ENCODE measurements at regions not wholly inside any gene's neighbourhood (a gene's known extent, or its start where the extent isn't known, plus 50 kb on each side); places are given as distances from the start of the nearest gene placed in this dataset.

DNA sequence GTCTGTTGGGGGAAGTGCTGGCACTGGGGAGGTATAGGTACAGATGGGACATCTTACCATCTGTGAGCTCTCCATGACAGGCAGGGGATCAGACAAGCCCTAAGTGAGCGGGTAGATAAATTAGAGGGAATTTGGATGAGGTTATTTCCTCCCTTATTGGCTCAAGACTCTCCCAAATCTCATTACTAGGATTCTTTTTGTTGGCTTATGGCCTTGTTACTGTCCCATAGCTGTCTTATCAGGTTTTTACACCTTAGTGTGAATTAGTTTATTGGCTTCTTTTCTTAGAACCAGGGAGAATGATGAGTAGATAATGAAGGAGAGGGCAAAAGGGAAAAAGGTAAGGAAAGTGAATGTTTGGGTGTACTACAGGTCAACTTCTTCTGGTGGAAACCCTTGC lies 191.1 kb upstream of the PRICKLE1 start:
- H3K36me3 ChIP-seq = no peaks in the 10 kb centered on the region
- no peak overlapping the region for H3K27ac ChIP-seq
- no peaks in the 10 kb centered on the region for H3K27me3 ChIP-seq (ENCODE audit: low read depth)
- TF ChIP-seq, protein P1, sequence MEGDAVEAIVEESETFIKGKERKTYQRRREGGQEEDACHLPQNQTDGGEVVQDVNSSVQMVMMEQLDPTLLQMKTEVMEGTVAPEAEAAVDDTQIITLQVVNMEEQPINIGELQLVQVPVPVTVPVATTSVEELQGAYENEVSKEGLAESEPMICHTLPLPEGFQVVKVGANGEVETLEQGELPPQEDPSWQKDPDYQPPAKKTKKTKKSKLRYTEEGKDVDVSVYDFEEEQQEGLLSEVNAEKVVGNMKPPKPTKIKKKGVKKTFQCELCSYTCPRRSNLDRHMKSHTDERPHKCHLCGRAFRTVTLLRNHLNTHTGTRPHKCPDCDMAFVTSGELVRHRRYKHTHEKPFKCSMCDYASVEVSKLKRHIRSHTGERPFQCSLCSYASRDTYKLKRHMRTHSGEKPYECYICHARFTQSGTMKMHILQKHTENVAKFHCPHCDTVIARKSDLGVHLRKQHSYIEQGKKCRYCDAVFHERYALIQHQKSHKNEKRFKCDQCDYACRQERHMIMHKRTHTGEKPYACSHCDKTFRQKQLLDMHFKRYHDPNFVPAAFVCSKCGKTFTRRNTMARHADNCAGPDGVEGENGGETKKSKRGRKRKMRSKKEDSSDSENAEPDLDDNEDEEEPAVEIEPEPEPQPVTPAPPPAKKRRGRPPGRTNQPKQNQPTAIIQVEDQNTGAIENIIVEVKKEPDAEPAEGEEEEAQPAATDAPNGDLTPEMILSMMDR (IDR thresholded peaks at IDR 0.05) = no peak
- H3K4me1 ChIP-seq = no peaks in the 10 kb centered on the region
- no peak overlapping the region for H3K4me3 ChIP-seq
- ATAC-seq = no peak
- intact Hi-C loops (cut with DNase I) = no loop called here
- DNase-seq = no peak
- H3K9me3 ChIP-seq = no peaks in the 10 kb centered on the region

DNA sequence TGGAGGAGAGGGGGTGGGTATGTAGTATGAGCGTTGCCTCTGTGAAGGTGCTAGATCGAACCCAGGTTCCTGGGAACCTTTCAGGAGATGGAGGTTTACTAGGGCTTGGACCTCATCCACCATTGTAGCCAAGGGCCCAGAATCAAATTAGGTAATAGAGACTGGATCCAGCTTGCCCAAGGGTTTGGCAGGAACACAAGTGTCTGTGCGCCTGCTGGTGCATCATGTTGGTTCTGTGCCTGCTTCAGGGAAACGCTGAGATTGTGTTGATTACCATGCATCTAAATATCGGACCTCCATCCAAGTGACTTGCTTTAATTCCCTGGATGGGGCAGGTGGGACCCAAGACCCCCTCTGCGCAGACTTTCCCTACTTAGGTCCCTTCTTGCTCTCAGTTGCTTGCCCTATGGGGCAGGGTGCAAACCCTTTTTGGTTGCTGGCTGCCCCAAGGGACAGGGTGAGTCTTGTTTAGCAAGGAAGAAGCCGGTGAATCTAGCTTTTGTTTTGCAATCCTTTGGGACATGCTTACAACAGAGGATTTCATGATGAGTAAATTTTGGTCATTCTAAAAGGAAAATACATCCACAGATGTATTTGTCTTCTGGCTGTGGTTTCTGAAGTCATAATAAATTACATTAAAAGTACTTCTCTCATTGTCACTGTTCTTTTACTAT lies 189.8 kb upstream of the PRICKLE1 start:
- no peak for DNase-seq
- no peak for ATAC-seq
- TF ChIP-seq, protein P1 (IDR thresholded peaks at IDR 0.05) = no peak
- H3K36me3 ChIP-seq = no peaks in the 10 kb centered on the region
- no peak overlapping the region for H3K4me3 ChIP-seq
- no peaks in the 10 kb centered on the region for H3K4me1 ChIP-seq
- H3K27me3 ChIP-seq (ENCODE audit: low read depth) = no peaks in the 10 kb centered on the region
- no peaks in the 10 kb centered on the region for H3K9me3 ChIP-seq
- no peak overlapping the region for H3K27ac ChIP-seq
- intact Hi-C loops (cut with DNase I) = no loop called here

- TF ChIP-seq, protein P1 (IDR thresholded peaks at IDR 0.05) = no peak
- Histone ChIP-seq H3K4me1 (no peaks in the 10 kb centered on the region), H3K4me3 (no peak overlapping the region), H3K9me3 (no peaks in the 10 kb centered on the region), H3K36me3 (no peaks in the 10 kb centered on the region), H3K27ac (no peak overlapping the region), H3K27me3 (ENCODE audit: low read depth) (no peaks in the 10 kb centered on the region)
- ATAC-seq = no peak
- no peak for DNase-seq
- intact Hi-C loops (cut with DNase I) = no loop called here
These were observed 186.8 kb upstream of the PRICKLE1 start for GRCh38 chr12:42776396-42776795.

- no peak for ATAC-seq
- Histone ChIP-seq H3K4me3 (no peak overlapping the region), H3K36me3 (no peaks in the 10 kb centered on the region), H3K27me3 (ENCODE audit: low read depth) (no peaks in the 10 kb centered on the region), H3K27ac (no peak overlapping the region), H3K9me3 (no peaks in the 10 kb centered on the region), H3K4me1 (no peaks in the 10 kb centered on the region)
- no peak for DNase-seq
- TF ChIP-seq, protein P1 (IDR thresholded peaks at IDR 0.05) = no peak
- intact Hi-C loops (cut with DNase I) = no loop called here
These were observed 184.7 kb upstream of the PRICKLE1 start for GRCh38 chr12:42774238-42774637.

GRCh38 chr12:42770261-42770660 lies 180.7 kb upstream of the PRICKLE1 start:
- TF ChIP-seq, protein P1 (IDR thresholded peaks at IDR 0.05) = no peak
- Histone ChIP-seq H3K36me3 (no peaks in the 10 kb centered on the region), H3K4me1 (no peaks in the 10 kb centered on the region), H3K27me3 (ENCODE audit: low read depth) (no peaks in the 10 kb centered on the region), H3K9me3 (no peaks in the 10 kb centered on the region), H3K4me3 (no peak overlapping the region), H3K27ac (no peak overlapping the region)
- intact Hi-C loops (cut with DNase I) = no loop called here
- DNase-seq (no peak), ATAC-seq (no peak)

Measured in lower lobe of right lung (tissue), 2 donors.